ENCODE measurements at regions not wholly inside any gene's neighbourhood (a gene's known extent, or its start where the extent isn't known, plus 50 kb on each side); places are given as distances from the start of the nearest gene placed in this dataset.

DNA sequence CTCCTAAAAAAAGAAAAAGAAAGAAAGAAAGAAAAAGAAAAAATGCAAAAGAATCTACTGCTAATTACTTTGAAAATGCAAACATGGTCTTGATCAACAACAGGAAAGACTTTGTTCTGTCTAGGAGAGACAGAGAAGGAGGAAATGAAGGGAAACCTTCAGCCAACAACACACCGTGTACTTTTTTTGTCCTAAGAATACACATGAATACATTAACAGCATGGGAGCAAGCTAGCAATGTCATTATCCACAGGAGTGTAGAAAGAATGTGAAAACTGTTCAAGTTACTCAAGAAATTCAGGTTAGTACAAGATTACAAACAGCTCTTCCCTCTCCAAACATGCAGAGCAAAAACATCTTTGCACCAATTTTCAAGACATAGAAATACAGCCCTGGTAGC, 326.3 kb downstream of the UBE3D start:
- H3K27ac ChIP-seq: no peak overlapping the region
- intact Hi-C loops (cut with DNase I; ENCODE audit: low total_unique reads): loop anchor here (10.0 kb wide), 1 partner anchor 725 kb away; no protein-coding TSS in a partner anchor
- no peak for DNase-seq
- no peak overlapping the region for H3K4me3 ChIP-seq
- no peaks in the 10 kb centered on the region for H3K9me3 ChIP-seq
- TF ChIP-seq, protein P1, sequence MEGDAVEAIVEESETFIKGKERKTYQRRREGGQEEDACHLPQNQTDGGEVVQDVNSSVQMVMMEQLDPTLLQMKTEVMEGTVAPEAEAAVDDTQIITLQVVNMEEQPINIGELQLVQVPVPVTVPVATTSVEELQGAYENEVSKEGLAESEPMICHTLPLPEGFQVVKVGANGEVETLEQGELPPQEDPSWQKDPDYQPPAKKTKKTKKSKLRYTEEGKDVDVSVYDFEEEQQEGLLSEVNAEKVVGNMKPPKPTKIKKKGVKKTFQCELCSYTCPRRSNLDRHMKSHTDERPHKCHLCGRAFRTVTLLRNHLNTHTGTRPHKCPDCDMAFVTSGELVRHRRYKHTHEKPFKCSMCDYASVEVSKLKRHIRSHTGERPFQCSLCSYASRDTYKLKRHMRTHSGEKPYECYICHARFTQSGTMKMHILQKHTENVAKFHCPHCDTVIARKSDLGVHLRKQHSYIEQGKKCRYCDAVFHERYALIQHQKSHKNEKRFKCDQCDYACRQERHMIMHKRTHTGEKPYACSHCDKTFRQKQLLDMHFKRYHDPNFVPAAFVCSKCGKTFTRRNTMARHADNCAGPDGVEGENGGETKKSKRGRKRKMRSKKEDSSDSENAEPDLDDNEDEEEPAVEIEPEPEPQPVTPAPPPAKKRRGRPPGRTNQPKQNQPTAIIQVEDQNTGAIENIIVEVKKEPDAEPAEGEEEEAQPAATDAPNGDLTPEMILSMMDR (IDR thresholded peaks at IDR 0.05): no peak
- H3K4me1 ChIP-seq: no peaks in the 10 kb centered on the region
- H3K36me3 ChIP-seq: no peaks in the 10 kb centered on the region
- no peaks in the 10 kb centered on the region for H3K27me3 ChIP-seq

DNA sequence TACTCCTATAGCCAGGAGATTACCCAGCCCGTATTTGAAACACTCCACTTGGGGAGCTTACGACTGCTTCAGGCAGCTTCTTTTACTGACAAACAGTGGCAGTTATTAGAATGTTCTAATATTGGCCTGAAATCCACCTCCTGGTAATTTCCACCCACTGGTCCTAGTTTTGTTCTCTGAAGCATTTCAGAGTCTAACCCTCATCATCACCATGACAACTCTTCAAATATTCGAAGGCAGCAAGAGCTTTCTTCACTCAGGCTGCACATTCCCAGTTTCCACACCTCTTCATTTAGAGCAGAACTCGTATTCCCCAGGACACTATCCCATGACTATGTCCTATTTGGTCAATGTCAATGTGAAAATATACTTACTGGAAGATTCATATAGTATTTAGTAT, 325.6 kb downstream of the UBE3D start:
- H3K36me3 ChIP-seq: no peaks in the 10 kb centered on the region
- intact Hi-C loops (cut with DNase I; ENCODE audit: low total_unique reads): no loop called here
- DNase-seq: no peak

DNA sequence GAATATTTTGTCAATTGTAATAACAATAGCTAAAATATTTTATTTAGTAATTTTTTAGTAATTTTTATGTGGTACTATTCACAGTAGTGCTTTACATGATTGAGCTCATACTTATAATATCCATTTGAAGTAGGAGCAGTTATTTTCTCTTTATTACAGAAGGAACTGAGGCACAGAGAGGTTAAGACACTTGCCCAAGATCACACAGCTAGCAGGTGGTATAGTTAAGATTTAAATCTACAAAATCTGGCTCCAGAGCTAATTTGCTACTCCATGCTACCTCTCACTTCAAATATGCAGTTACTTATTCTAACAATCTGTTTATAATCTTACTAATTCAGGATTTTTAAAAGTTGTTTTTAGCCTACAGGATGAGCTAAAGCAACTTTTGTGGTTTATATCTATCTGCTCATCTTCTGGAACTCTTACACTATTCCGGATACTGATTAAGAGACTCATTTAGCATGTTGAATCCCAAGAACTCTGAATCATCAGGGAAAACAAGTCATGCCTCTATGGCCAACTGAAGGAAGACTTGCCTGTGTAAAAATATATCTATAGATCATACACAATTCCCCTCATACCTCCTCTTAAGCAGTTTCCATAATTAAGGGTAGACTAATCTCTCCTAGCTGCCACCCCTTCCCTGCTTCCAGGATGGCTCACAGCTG, 324.2 kb downstream of the UBE3D start:
- TF ChIP-seq, protein P1 (IDR thresholded peaks at IDR 0.05): no peak

More for the DNA sequence above, 325.6 kb downstream of the UBE3D start:
- H3K27me3 ChIP-seq: no peaks in the 10 kb centered on the region
- no peak overlapping the region for H3K4me3 ChIP-seq
- no peaks in the 10 kb centered on the region for H3K9me3 ChIP-seq
- TF ChIP-seq, protein P1 (IDR thresholded peaks at IDR 0.05): no peak
- no peak overlapping the region for H3K27ac ChIP-seq
- H3K4me1 ChIP-seq: no peaks in the 10 kb centered on the region

DNA sequence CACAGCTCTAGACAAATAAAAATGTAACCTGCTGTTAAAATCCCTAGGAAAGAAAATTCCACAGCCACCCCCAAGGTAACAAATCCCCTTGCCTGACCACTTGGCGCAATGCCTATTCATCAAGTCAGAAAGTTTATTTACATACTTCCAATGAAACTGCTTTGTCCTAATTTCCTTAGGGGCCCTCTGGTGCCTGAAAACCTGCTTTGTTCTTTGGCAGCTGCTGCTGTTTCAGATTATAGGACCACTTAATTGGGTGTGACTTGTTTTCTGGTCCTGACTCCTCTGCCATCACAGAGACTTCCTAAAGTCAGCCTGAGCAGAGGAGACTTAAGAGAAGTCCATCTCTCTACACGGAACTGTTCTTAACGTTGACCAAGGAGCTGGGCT, 323.6 kb downstream of the UBE3D start:
- DNase-seq: no peak
- intact Hi-C loops (cut with DNase I; ENCODE audit: low total_unique reads): no loop called here
- TF ChIP-seq, protein P1 (IDR thresholded peaks at IDR 0.05): no peak
- no peaks in the 10 kb centered on the region for H3K27me3 ChIP-seq
- no peaks in the 10 kb centered on the region for H3K36me3 ChIP-seq
- H3K9me3 ChIP-seq: no peaks in the 10 kb centered on the region
- H3K4me3 ChIP-seq: no peak overlapping the region
- H3K4me1 ChIP-seq: no peaks in the 10 kb centered on the region
- H3K27ac ChIP-seq: no peak overlapping the region

More for the DNA sequence above, 324.2 kb downstream of the UBE3D start:
- Histone ChIP-seq H3K27me3 (no peaks in the 10 kb centered on the region), H3K27ac (no peak overlapping the region), H3K4me3 (no peak overlapping the region), H3K9me3 (no peaks in the 10 kb centered on the region), H3K36me3 (no peaks in the 10 kb centered on the region), H3K4me1 (no peaks in the 10 kb centered on the region)
- no peak for DNase-seq
- intact Hi-C loops (cut with DNase I; ENCODE audit: low total_unique reads): no loop called here

GRCh38 chr6:82744286-82745015, 321.2 kb downstream of the UBE3D start:
- H3K9me3 ChIP-seq: no peaks in the 10 kb centered on the region
- no peak overlapping the region for H3K4me3 ChIP-seq
- intact Hi-C loops (cut with DNase I; ENCODE audit: low total_unique reads): no loop called here
- TF ChIP-seq, protein P1 (IDR thresholded peaks at IDR 0.05): no peak
- no peaks in the 10 kb centered on the region for H3K36me3 ChIP-seq
- H3K27ac ChIP-seq: no peak overlapping the region
- no peaks in the 10 kb centered on the region for H3K4me1 ChIP-seq
- H3K27me3 ChIP-seq: no peaks in the 10 kb centered on the region
- no peak for DNase-seq

All from tibial artery (tissue), 4 donors.